Ishikawa (cell line): ENCODE measurements at regions not wholly inside any gene's neighbourhood (a gene's known extent, or its start where the extent isn't known, plus 50 kb on each side); places are given as distances from the start of the nearest gene placed in this dataset.

Source experiments
- CEBPB ChIP-seq: IDR thresholded peaks from 2 replicates; pipeline ENCODE4 v1.6.1; 2012
- EGR1 ChIP-seq: IDR thresholded peaks from 2 replicates; pipeline ENCODE4 v1.6.1; 2012
- RAD21 ChIP-seq: IDR thresholded peaks from 2 replicates; pipeline ENCODE4 v1.6.1; 2012; ENCODE audit warnings: low read depth
- TEAD4 ChIP-seq: IDR thresholded peaks from 2 replicates; pipeline ENCODE4 v1.6.1; 2012
- USF1 ChIP-seq: IDR thresholded peaks from 2 replicates; pipeline ENCODE4 v1.6.1; 2012
- YY1 ChIP-seq: IDR thresholded peaks from 2 replicates; pipeline ENCODE4 v1.6.1; 2012; ENCODE audit warnings: low read depth

GRCh38 chr11:109096266-109096665 is 325.7 kb upstream of the C11orf87 start:
- no peak for TF ChIP-seq CEBPB
- TF ChIP-seq USF1: no peak
- no peak for TF ChIP-seq TEAD4
- TF ChIP-seq YY1: no peak
- TF ChIP-seq RAD21: no peak
- no peak for TF ChIP-seq EGR1
